Natural killer cell (primary cell): ENCODE measurements at regions not wholly inside any gene's neighbourhood (a gene's known extent, or its start where the extent isn't known, plus 50 kb on each side); places are given as distances from the start of the nearest gene placed in this dataset.

ENCODE experiments used
- ATAC-seq, 3 donors: fragments of 150-1000 bp in 2 of 3; fragments of 200-7000 bp in 1 of 3; cut with Tn5 transposase; 1 replicate in 1 of 3; 2 replicates in 2 of 3; pipeline ENCODE4 v1.10.0; 2021; ENCODE audit warnings: mild to moderate bottlenecking in 2 of 3, moderate library complexity in 2 of 3
- DNase-seq, 2 donors: peaks; one replicate each; pipeline versions ENCODE4 v3.0.0 to v3.0.0-alpha.2; 2013 to 2021; ENCODE audit warnings: mixed read lengths in 1 of 2
- H3K27ac ChIP-seq: one replicate; pipeline ENCODE4 v1.5.1; 2013; ENCODE audit warnings: mild to moderate bottlenecking, low read length
- H3K27me3 ChIP-seq: one replicate; pipeline ENCODE4 v1.6.1; 2013; ENCODE audit warnings: low read length; ENCODE audit not compliant: control insufficient read depth, insufficient read depth
- H3K36me3 ChIP-seq: one replicate; pipeline ENCODE4 v1.6.1; 2013; ENCODE audit warnings: low read length; ENCODE audit not compliant: control insufficient read depth, insufficient read depth
- H3K4me1 ChIP-seq: one replicate; pipeline ENCODE4 v1.6.1; 2013; ENCODE audit warnings: low read length; ENCODE audit not compliant: control insufficient read depth, insufficient read depth
- H3K4me3 ChIP-seq: one replicate; pipeline ENCODE4 v1.5.1; 2013; ENCODE audit warnings: low read length
- H3K9me3 ChIP-seq: one replicate; pipeline ENCODE4 v1.6.1; 2013; ENCODE audit warnings: low read length; ENCODE audit not compliant: control insufficient read depth, insufficient read depth
- H3K27ac Mint-ChIP-seq, 2 donors: one replicate each; pipeline ENCODE4 v1.8.0; 2022; ENCODE audit warnings: mild to moderate bottlenecking in 2 of 2, mixed read lengths in 2 of 2, moderate library complexity in 1 of 2
- H3K27me3 Mint-ChIP-seq, 2 donors: one replicate each; pipeline ENCODE4 v1.8.0; 2022; ENCODE audit warnings: low read depth in 2 of 2, mixed read lengths in 2 of 2
- H3K36me3 Mint-ChIP-seq: one replicate; pipeline ENCODE4 v1.8.0; 2022; ENCODE audit warnings: mixed read lengths
- H3K4me1 Mint-ChIP-seq, 2 donors: one replicate each; pipeline ENCODE4 v1.8.0; 2022; ENCODE audit warnings: mixed read lengths in 2 of 2
- H3K4me3 Mint-ChIP-seq: one replicate; pipeline ENCODE4 v1.8.0; 2022; ENCODE audit warnings: mild to moderate bottlenecking, moderate library complexity, mixed read lengths
- H3K9me3 Mint-ChIP-seq, 2 donors: one replicate each; pipeline ENCODE4 v1.8.0; 2022; ENCODE audit warnings: mixed read lengths in 2 of 2
- CTCF ChIP-seq: fragments of 200-600 bp; IDR thresholded peaks from one replicate; pipeline ENCODE4 v1.8.0; 2022; ENCODE audit warnings: antibody characterized with exemption
- WGBS: methylation state at CpG from one replicate; pipeline ENCODE4 v1.1.7; 2013; ENCODE audit warnings: missing lambda C conversion rate; ENCODE audit not compliant: insufficient coverage; 5-methylcytosine and 5-hydroxymethylcytosine counted together
- intact Hi-C: fragments of 100-400 bp; cut with micrococcal nuclease; formaldehyde crosslinking; loops from one replicate; pipeline ENCODE4 v1.14.2; 2022

GRCh38 chr4:18508786-18509185 lies 487.2 kb upstream of the LCORL start:
- no peak for TF ChIP-seq CTCF
- 67% methylated on average over 1 of the region's 2 CpGs for WGBS
- no peak for ATAC-seq

GRCh38 chr4:18480928-18481327 lies 459.4 kb upstream of the LCORL start:
- no peaks in the 10 kb centered on the region for H3K9me3 ChIP-seq
- H3K4me1 Mint-ChIP-seq, result no peaks in the 10 kb centered on the region
- intact Hi-C loops, result no loop called here
- H3K36me3 Mint-ChIP-seq, result no peaks in the 10 kb centered on the region
- no peak for TF ChIP-seq CTCF
- DNase-seq (no peak), ATAC-seq (no peak)
- no peak overlapping the region for H3K27ac Mint-ChIP-seq
- no peaks in the 10 kb centered on the region for H3K36me3 ChIP-seq
- no peaks in the 10 kb centered on the region for H3K27me3 Mint-ChIP-seq
- H3K4me1 ChIP-seq, result no peaks in the 10 kb centered on the region
- H3K4me3 Mint-ChIP-seq, result no peak overlapping the region
- H3K27me3 ChIP-seq, result no peaks in the 10 kb centered on the region
- H3K27ac ChIP-seq, result no peak overlapping the region
- no peak overlapping the region for H3K4me3 ChIP-seq
- H3K9me3 Mint-ChIP-seq, result peaks cover 18 to 23% of the 10 kb centered on the region in 2 donors

More at GRCh38 chr4:18508786-18509185, 487.2 kb upstream of the LCORL start:
- Mint-ChIP-seq H3K27me3 (no peaks in the 10 kb centered on the region), H3K4me3 (no peak overlapping the region), H3K27ac (no peak overlapping the region), H3K4me1 (no peaks in the 10 kb centered on the region), H3K9me3 (peaks cover 6 to 10% of the 10 kb centered on the region in 2 donors), H3K36me3 (no peaks in the 10 kb centered on the region)
- Histone ChIP-seq H3K27ac (no peak overlapping the region), H3K4me3 (no peak overlapping the region), H3K36me3 (no peaks in the 10 kb centered on the region), H3K4me1 (no peaks in the 10 kb centered on the region), H3K9me3 (no peaks in the 10 kb centered on the region), H3K27me3 (no peaks in the 10 kb centered on the region)
- intact Hi-C loops, result no loop called here
- DNase-seq, result no peak

GRCh38 chr4:18480342-18480741 lies 458.8 kb upstream of the LCORL start:
- no peak for TF ChIP-seq CTCF
- no peaks in the 10 kb centered on the region for H3K36me3 Mint-ChIP-seq
- H3K27me3 Mint-ChIP-seq, result no peaks in the 10 kb centered on the region
- H3K9me3 ChIP-seq, result no peaks in the 10 kb centered on the region
- no peak overlapping the region for H3K27ac Mint-ChIP-seq
- DNase-seq (no peak), ATAC-seq (no peak)
- H3K4me1 Mint-ChIP-seq, result no peaks in the 10 kb centered on the region
- H3K4me1 ChIP-seq, result no peaks in the 10 kb centered on the region
- H3K27me3 ChIP-seq, result no peaks in the 10 kb centered on the region
- intact Hi-C loops, result no loop called here
- no peak overlapping the region for H3K27ac ChIP-seq
- no peak overlapping the region for H3K4me3 ChIP-seq
- no peak overlapping the region for H3K4me3 Mint-ChIP-seq
- H3K36me3 ChIP-seq, result no peaks in the 10 kb centered on the region
- H3K9me3 Mint-ChIP-seq, result peaks cover 20 to 28% of the 10 kb centered on the region in 2 donors

- H3K27me3 ChIP-seq, result no peaks in the 10 kb centered on the region
- no peak overlapping the region for H3K27ac Mint-ChIP-seq
- intact Hi-C loops, result no loop called here
- DNase-seq, result no peak
- no peak overlapping the region for H3K4me3 ChIP-seq
- no peak overlapping the region for H3K4me3 Mint-ChIP-seq
- H3K36me3 Mint-ChIP-seq, result no peaks in the 10 kb centered on the region
- WGBS, result 63% methylated on average over 1 of the region's 3 CpGs
- no peaks in the 10 kb centered on the region for H3K4me1 Mint-ChIP-seq
- ATAC-seq, result no peak
- no peak for TF ChIP-seq CTCF
- no peak overlapping the region for H3K27ac ChIP-seq
- no peaks in the 10 kb centered on the region for H3K36me3 ChIP-seq
- H3K9me3 ChIP-seq, result no peaks in the 10 kb centered on the region
- no peaks in the 10 kb centered on the region for H3K27me3 Mint-ChIP-seq
- no peaks in the 10 kb centered on the region for H3K4me1 ChIP-seq
- peaks cover 16 to 22% of the 10 kb centered on the region in 2 donors for H3K9me3 Mint-ChIP-seq
These were observed 458.3 kb upstream of the LCORL start for GRCh38 chr4:18479825-18480224.
